IPS DF 19.7 (cell line): ENCODE measurements at regions not wholly inside any gene's neighbourhood (a gene's known extent, or its start where the extent isn't known, plus 50 kb on each side); places are given as distances from the start of the nearest gene placed in this dataset.

Experiments
- DNase-seq: peaks from one replicate; pipeline ENCODE4 v3.0.0-alpha.2; 2013; ENCODE audit warnings: low read depth, low spot score

DNA sequence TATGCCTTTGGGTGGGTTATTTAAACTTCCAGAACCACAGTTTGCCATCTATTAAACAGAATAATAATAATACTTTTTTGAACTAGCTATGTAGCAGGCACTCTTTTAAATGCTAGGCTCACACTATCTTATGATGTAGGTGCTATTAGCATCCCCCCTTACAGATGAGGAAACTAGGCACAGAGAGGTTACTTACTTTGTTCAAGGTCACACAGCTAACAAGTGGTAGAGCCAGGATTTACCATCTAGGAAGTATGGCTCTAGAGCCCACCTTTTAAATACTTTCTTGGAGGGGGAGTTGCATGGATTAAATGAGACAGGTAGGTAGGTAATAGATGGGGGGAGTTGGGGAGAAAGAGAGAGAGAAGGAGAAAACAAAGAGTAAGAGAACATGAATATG is 95.3 kb upstream of the NR3C1 start:
- no peak for DNase-seq

DNA sequence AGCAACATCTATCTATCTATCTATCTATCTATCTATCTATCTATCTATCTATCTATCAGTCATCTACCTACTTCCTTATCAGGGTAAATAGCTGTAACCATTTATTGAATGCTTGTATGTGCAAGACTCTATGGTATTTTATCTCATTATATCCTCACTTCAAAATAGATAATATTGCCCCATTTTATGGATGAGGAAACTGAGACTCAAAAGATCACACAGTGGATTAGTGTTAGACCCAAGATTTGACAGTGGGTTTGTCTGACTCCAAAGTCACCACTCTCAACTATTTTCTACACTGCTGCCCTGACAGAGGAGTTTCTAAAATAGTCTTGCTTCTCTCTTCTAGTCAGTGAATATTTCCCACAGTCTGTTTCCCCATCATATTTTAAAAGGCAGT is 94.3 kb upstream of the NR3C1 start:
- no peak for DNase-seq

DNA sequence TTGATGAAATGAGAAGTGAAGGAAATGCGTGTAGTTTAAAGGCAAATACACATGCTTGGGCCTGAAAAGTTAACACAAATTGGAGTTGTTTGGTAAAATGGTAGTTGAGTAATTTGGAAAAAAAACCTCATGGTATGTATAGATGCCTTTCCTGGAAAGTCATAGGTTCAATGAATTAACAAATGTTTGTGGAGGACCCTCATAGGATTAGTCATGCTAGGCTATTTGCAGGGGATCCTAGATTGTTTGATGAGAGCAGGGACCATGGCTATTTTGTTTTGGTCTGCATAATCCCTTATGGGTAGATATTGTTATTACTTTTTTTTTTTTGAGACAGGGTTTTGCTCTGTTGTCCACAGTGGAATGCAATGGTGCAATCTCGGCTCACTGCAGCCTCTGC is 93.5 kb upstream of the NR3C1 start:
- DNase-seq: no peak

DNA sequence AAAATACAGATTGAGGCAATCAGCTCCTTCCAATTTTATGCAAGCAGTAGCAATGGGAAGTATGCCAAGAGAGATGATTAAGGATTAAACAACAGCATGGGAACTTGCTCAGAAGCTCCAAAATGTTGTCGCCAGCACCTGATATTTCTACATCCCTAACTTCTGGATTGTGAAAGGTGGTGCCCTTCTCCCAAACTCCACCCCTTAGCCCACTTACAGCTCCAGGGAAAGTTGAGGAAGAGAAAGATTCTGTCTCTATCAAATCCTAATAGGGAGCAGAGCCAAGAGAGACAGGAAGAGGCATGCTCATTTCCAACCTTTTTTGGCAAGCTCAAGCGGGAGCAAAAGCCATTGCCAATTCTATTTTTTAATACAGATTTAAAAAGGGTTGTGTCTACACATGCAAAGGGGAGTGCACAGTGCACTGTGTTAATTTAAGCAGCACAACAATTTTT is 92.4 kb upstream of the NR3C1 start:
- DNase-seq: no peak

DNA sequence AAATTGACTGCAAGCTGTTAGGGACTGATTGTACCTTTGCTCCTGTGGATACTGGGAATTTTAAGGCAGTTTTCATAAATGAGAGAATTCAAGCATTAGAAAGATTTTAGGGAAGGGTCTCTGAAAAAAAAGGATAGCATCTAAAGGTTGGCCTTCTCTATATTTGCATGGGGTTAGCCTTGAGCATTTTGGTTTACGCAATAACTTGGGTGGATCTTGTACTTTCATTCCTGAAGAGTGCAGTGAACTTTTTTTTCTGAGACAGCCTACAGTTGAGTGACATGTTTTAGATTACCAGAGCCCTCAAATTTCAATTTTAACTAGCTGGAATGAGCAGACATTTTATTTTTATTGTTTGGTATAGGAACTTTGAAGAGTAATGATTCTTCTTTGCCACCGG is 91.6 kb upstream of the NR3C1 start:
- DNase-seq: no peak

DNA sequence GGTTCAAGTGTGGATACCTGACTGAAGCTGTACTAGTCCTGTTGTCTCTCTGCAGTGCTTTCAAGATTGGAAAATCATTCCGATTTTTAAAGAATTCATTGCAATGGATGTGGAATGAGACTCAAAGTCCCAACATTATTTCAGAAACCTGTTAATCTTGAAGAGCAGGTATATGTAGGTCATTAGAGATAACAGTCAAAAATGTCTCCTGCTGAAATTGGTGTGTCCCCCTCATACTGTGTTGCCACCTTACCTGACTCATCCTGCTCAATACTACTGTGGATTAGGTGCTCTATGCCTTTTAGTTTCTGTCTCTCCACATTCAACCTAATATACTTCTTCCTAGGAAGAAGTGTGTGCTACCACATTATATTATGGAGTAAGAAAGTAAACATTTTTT is 91.1 kb upstream of the NR3C1 start:
- no peak for DNase-seq

DNA sequence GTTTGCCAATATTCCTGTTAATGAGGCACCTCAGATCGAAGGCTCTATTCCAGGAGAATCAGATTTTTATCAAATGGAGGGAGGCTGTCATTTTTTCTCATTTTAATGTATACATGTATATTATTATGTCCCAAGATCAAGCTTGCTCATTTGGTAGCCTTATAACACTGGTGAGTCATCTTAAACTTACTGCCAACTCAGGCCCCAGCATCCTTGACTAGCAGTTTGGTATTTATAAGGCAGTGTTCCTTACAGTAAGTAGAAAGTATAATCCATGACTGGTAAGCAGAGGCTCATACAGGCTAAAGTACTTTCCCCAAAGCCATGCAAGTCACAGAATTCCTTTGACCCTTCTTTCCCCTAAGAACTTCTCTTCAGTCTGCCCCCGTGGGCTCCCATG is 90.7 kb upstream of the NR3C1 start:
- no peak for DNase-seq

DNA sequence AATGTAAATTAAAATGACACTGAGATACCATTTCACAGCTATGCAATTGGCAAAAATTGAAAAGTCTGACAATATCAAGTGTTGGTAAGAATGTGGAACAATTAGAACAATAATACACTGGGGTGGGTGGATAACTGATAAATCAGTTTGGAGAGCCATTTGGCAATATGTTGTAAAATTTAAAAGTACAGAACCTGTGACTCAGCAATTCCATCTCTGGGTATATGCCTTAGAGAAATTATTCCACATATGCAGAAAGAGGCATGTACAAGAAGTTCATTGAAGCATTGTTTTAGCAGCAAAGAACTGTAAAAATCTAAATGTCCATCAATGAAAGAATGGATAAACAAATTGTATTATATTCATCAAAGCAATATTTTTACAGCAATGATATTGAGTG is 89.3 kb upstream of the NR3C1 start:
- no peak for DNase-seq

DNA sequence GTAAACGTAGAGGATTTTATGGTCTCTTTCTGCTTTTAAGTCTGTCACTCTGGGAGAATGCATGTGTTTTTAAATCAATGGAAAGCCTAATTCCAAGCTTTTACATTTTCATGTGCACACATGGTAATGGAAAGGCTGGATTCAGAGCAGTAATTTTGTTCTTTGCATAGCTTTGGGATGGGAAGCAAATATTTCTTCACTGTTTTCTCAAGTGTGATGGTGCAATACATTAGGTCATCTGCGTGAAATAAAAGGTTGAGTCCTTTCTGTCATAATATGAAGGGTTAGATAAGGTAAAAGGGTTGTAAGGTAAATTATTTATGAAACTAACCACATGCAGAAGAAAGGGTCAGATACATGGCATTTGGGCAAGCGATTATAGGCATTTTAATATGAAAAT is 88.2 kb upstream of the NR3C1 start:
- no peak for DNase-seq

DNA sequence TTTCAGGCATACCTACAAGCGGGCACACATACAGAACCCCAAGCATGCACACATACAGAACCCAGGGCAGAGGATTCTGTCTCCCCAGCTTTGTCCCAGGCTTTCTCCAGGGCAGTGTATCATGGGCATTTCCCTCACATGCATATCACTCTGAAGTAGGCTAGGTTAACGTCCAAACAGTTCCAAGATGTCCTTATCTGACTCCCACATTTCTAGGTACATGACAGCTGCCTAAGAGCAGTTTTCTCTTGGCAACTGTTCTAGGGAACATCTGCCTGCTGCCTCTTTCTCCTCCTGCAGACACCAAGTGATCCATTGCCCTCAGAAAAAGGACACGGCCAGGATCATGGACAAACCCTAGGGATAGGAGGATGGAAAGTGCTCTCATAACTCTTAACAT is 84.9 kb upstream of the NR3C1 start:
- DNase-seq: no peak

DNA sequence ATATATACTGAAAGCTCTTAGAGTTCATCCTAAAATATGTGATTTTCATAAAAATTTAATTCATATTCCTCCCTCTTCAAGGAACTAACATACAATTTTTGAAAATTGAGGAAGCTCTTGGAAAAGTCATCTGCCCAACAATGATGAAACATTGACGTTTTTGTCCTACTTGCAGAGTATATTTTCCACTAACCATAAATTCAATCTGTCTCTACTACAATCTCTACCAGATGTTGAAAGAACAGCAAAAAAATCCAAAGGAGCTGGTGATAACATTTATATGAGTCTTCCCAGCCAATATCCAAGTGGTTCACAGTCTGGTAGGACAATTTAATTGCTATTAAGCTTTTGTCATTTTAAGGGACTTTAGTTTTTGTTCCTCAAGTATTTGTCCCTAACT is 81.1 kb upstream of the NR3C1 start:
- DNase-seq: no peak

DNA sequence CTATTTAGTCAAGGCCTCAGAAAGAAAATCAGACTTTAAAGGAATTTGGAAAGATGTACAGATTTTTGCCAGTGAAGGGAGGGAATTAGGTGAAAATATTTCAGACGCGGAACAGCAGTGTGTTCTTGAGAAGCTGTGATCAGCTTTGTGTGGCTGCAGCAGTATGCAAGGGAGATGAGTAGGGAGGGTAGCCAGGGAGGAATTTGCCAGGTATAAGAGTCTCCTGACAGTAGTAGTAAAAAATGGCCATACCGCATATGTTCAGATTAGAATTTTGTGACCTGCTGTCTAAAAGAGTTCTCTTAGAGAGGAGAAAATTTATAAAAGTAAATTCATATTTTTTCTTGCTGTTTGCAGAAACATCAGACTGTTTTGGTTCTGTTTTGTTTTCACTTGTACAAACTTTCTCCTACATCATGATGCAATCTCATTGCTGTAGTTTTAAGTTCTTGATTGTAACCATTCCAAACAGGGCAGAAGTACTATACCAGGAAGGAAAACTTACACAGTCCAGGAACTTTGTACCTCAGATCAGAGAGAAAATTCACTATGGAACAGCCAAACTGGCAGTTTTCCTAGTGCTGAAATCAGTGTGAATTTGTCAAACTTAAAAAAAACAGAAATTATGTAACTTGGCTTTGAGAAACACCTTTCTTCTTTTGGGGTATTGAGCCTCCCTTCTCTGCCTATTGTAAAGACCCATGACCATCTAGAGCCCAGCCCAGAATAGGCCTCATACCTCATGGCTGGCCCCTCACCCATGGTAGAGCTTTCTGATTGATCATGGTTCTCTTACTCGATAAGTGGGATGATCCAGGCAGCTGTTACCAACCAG is 78.4 kb upstream of the NR3C1 start:
- DNase-seq: no peak

DNA sequence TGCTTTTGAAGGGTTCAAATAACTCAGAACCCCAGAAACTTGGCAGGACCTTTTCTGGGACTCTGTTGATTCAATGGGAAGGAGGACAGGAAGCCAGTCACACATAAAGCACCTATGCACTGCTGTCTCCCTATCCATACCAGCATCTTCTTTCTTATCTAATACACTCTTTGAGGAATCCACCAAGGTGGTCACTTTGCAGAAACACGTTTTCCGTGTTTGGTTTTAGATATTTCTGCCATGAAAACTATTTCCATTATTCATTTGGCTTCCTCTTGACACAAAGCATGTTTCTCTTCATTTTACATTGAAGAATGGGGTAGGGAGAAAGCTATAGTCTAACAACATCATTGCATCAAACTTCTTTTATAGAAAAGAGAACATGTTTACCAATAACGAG is 76.5 kb upstream of the NR3C1 start:
- DNase-seq: no peak

DNA sequence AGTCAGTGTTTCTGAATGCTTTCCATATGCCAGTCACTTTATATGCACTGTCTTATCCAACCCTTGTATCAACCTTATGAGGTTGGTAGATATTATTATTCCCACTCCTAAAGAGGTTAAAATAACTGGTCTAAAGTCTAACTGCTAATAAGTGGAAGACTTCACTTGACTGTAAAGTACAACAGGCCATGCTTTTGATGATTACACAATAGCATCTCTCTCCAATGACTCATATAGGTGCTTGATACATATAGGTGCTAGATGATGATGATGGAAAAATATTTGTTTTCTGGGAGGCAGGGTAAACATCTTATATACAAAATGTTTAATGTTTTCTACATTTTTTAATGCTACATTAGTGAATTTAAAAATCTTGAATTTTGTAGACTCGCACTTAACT is 75.9 kb upstream of the NR3C1 start:
- DNase-seq: no peak

DNA sequence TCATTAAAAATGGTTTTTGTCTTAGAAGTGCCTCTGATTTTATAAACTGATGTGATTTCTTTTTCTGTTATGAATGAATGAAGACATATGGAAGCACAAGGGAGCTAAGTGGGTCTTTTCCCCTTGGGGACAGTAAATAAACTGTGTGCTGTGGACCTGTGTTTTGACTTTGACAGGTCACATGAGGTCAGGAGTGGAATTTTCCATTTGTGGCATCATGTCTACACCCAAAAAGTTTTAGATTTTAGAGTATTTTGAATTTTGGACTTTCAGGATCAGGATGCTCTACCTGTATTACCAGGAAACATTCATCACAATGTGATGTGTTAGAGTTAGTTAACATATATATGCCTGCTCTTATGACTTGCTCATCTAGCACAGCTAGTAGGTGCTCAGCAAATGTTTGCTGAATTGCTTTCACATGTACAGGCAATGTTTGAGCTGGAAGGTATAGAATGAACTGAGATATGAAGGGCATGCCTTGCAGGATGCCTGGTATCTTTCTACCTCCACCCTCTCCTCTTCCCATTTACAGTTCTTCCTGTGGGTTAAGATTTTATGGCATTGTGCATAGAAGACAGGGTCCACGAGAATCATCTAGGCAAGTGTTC is 73.2 kb upstream of the NR3C1 start:
- no peak for DNase-seq

DNA sequence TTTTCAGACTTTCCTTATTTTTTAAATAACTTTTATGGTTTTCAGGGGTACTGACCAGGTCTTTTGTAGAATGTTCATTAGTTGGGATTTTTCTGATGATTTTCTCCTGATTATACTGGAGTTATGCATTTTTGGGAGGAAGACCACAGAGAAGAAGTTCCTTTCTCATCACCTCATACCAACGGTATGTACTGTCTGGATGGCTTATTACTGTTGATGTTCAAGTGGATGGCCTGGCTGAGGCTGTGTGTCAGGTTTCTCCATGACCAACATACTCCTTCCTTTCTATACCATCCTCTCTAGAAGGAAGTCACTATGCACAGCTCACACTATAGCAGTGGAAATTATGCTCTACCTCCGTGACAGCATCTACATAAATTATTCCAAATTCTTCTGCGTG is 71.1 kb upstream of the NR3C1 start:
- DNase-seq: no peak

DNA sequence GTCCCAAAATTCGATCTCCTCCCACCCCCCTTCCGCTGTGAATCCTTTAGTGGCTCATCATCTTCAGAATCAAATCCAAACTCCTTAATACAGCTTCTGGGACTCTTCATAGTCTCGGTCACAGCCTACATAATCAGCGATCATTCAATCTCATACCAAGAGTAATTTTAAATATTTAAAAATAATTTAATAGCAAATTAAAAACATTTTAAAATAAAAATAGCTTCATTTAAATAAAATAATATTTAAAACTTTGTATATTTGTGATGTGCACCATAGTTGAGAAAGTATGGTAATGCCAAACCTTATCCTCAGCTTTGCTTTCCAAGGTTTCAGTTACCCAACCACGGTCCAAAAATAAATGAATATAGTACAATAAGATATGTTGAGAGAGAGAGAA is 70.0 kb upstream of the NR3C1 start:
- no peak for DNase-seq

DNA sequence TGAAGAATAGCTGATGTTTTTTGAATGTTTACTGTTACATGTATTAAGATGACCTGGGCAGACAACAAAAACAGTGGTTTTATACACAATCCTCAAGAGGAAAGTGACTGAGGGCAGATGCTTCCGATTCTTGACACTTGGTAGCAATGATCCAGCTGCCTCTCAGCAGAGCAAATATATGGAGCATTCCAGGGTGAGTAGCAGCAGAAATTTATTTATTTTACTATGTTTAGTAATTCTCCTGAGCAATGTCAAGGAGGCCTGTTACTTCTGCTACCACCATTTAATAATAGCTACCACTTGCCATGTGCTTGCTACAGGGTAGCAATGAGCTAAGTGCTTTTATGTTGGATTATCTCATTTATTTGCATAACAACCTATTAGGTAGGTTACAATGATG is 69.1 kb upstream of the NR3C1 start:
- no peak for DNase-seq

DNA sequence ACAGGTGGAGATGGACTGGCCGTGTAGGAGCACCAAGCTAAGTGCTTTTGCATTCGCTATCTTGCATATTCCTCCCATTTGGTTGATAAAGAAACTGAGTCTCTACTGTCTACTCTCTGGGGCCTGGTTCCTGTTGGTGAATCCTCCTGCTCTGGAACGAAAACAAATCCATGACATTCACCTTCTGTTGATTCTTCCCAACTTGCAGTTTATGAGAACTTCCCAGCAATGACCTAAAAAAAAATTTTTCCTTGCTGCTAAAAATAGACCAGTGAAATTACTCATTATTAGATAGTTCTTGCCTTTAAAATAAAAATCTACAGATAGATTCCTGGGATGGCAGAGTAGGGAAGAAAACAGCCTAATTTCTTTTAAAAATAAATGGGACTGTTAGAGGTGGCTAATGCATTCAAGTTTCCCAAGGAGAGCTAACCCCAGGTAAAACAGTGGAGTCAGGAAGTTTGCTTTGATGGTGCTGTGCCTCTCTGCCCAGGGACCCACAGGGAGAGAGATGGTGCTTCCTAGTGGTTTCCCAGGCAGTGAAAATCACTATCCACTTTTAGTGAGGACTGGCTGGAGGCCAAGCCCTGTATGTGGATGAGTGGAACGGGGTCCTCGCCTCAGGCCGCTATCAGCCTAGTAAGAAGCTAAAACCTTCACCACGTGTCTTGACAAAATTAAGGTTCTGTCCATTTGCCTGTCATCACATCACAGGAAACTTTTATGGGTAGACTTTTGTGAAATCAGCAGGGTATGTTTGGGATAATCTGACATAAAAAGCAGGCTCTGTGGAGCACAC is 68.4 kb upstream of the NR3C1 start:
- DNase-seq: no peak

DNA sequence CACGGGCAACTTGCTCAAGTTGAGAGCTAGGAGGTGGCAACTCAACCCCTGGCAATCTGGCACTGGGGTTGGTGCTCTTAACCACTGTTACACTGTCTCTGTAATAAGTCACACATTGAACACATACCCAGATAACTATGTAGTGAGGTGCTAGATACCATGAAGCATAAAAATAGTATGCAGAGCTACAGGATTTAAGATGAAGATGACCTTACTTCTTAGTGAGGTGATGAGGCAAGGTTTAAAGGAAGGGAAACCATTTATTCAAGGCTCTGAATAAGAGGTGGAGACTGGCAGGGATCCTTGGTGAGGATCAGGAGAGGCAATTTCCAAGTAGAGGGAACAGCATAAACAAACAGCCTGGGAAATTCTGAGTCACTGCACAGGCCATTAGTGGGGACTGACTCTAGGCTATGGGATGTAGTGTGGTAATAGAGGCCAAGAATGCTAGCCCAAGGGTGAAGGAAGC is 67.6 kb upstream of the NR3C1 start:
- no peak for DNase-seq

DNA sequence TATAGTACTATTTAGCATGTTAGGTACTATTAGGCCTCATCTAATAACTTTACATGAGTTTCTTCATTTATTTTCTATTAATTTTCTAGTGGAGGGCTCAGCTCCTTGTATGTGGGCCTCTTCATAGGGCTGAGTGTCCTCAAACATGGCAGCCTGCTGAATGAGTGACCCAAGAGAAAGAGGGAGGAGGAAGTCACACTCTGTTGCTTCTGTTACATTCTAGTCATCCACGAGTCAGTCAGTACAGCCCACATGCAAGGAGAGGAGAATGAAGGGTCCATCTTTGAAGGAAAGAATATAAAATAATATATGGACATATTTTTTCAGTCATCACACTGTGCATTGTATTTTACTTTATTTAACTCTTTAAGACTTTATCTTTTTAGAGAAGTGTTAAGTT is 66.6 kb upstream of the NR3C1 start:
- no peak for DNase-seq

DNA sequence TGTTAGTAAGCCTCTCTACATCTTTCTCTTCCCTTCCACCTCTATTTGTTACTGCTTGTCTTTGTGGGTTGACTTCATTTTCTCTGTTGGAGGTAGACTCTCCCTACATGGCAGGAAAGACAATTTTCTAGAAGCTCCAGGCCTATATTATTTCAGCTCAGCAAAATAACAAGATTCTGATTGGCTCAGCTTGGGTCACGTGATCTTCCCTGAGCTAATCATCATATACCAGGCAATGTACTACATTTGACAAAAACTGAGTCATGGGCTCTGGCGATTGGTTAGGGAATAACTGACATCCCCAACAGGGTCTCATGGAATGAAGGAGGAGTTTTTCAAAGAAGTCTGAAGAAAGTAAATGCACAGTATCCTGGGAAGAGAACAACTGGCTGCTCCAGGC is 65.6 kb upstream of the NR3C1 start:
- no peak for DNase-seq

DNA sequence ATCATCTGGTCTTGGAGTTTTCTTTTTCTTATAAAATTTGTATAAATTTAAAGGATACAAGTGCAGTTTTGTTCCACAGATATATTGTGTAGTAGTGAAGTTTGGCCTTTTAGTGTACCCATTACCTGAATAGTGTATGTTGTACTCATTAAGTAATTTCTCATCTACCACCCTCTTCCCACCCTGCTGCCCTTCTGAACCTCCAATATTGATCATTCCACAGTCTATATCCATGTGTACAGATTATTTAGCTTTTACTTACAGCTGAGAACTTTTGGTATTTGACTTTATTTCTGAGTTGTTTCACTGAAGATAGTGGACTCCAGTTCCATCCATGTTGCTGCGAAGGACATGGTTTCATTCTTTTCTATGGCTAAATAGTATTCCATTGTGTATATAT is 63.1 kb upstream of the NR3C1 start:
- DNase-seq: no peak
